GM23248 (cell line): ENCODE measurements at regions not wholly inside any gene's neighbourhood (a gene's known extent, or its start where the extent isn't known, plus 50 kb on each side); places are given as distances from the start of the nearest gene placed in this dataset.
"Not testable (repeated sequence)": the region's sequence is repeated elsewhere in the genome, so short reads cannot be mapped to it uniquely, and the experiment has no call there.

Experiments
- DNase-seq: peaks from one replicate; pipeline ENCODE4 v3.0.0-alpha.2; 2015
- H2AFZ ChIP-seq: fragments of 200-600 bp; sonication (generic); 2 replicates; pipeline ENCODE4 v1.6.1; 2016; ENCODE audit warnings: antibody characterized with exemption
- H3F3A ChIP-seq: fragments of 200-600 bp; sonication (generic); 2 replicates; pipeline ENCODE4 v1.6.1; 2016; ENCODE audit warnings: mild to moderate bottlenecking, antibody characterized with exemption, mixed run types; ENCODE audit not compliant: insufficient read depth
- H3K27ac ChIP-seq: fragments of 200-600 bp; sonication (generic); 2 replicates; pipeline ENCODE4 v1.5.1; 2016; ENCODE audit warnings: mild to moderate bottlenecking
- H3K27me3 ChIP-seq: fragments of 200-600 bp; sonication (generic); replicated peaks from 2 replicates; pipeline ENCODE4 v1.6.1; 2016; ENCODE audit warnings: mild to moderate bottlenecking; ENCODE audit not compliant: insufficient read depth
- H3K36me3 ChIP-seq: fragments of 200-600 bp; sonication (generic); 2 replicates; pipeline ENCODE4 v1.6.1; 2016; ENCODE audit warnings: low read depth, mild to moderate bottlenecking
- H3K4me1 ChIP-seq: fragments of 200-600 bp; sonication (generic); 2 replicates; pipeline ENCODE4 v1.6.1; 2016; ENCODE audit warnings: mild to moderate bottlenecking; ENCODE audit not compliant: insufficient read depth
- H3K4me2 ChIP-seq: fragments of 200-600 bp; sonication (generic); one replicate; pipeline ENCODE4 v1.6.1; 2016; ENCODE audit warnings: mild to moderate bottlenecking; ENCODE audit not compliant: unreplicated experiment
- H3K4me3 ChIP-seq: fragments of 200-600 bp; sonication (generic); 2 replicates; pipeline ENCODE4 v1.5.1; 2016; ENCODE audit warnings: mild to moderate bottlenecking
- H3K79me2 ChIP-seq: fragments of 200-600 bp; sonication (generic); 2 replicates; pipeline ENCODE4 v1.6.1; 2016; ENCODE audit warnings: mild to moderate bottlenecking; ENCODE audit not compliant: insufficient read depth
- H3K9ac ChIP-seq: fragments of 200-600 bp; sonication (generic); 2 replicates; pipeline ENCODE4 v1.6.1; 2016; ENCODE audit warnings: mild to moderate bottlenecking
- H3K9me2 ChIP-seq: fragments of 200-600 bp; sonication (generic); 2 replicates; pipeline ENCODE4 v1.6.1; 2016; ENCODE audit warnings: mixed run types, mild to moderate bottlenecking, moderate library complexity; ENCODE audit not compliant: insufficient read depth
- H3K9me3 ChIP-seq: fragments of 200-600 bp; sonication (generic); one replicate; pipeline ENCODE4 v1.6.1; 2017; ENCODE audit warnings: low read depth
- H4K20me1 ChIP-seq: fragments of 200-600 bp; sonication (generic); 2 replicates; pipeline ENCODE4 v1.6.0; 2016; ENCODE audit not compliant: insufficient read depth
- EZH2 ChIP-seq: fragments of 200-600 bp; sonication (generic); IDR thresholded peaks from 2 replicates; pipeline ENCODE4 v1.6.1; 2018; ENCODE audit warnings: antibody characterized with exemption, mild to moderate bottlenecking; ENCODE audit not compliant: insufficient read depth, poor library complexity, severe bottlenecking
- EZH2phosphoT487 ChIP-seq: fragments of 200-600 bp; sonication (generic); IDR thresholded peaks from 2 replicates; pipeline ENCODE4 v1.6.1; 2018; ENCODE audit warnings: antibody characterized with exemption, moderate library complexity, mild to moderate bottlenecking, low read depth; ENCODE audit not compliant: insufficient read depth
- WGBS, 2 experiments: methylation state at CpG; one replicate each; pipeline ENCODE4 v1.1.6; 2015 to 2017; ENCODE audit warnings: low lambda C conversion rate in 2 of 2, low coverage in 1 of 2; ENCODE audit errors: missing lambda C conversion rate in 2 of 2; 5-methylcytosine and 5-hydroxymethylcytosine counted together
- in situ Hi-C: fragments of 300-500 bp; cut with MboI; formaldehyde crosslinking; loops from 2 replicates; pipeline ENCODE4 v1.15.0; 2020

DNA sequence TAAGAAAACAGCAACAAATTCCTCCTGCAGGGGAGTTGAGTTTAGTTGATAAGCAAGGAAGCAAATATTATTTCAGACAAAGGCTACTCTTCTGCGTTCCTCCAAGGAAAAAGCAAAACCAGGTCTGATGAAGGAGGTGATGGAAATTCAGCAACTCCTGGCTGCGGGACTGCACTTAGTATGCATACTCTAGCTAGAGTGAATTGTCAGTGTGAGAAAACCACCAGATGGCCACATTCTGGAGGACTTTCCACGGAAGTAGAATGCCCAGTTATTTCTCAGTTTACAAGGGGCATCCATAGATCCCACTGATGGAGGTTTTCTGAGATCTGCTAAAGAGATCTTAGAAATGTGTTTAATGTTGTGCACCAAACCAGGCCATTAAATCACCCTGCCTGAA, 338.6 kb upstream of the PUDP start:
- 27 to 43% methylated on average over 3 of the region's 3 CpGs for WGBS, 2 experiments
- Histone ChIP-seq H3K4me1 (no peaks in the 10 kb centered on the region), H3K36me3 (no peaks in the 10 kb centered on the region), H3K9me2 (no peaks in the 10 kb centered on the region), H3K9me3 (no peaks in the 10 kb centered on the region), H3K27ac (no peak overlapping the region), H3F3A (no peaks in the 10 kb centered on the region), H3K79me2 (no peaks in the 10 kb centered on the region), H3K4me3 (no peak overlapping the region), H3K4me2 (no peak overlapping the region), H3K27me3 (no peaks in the 10 kb centered on the region), H2AFZ (no peak overlapping the region), H3K9ac (no peak overlapping the region), H4K20me1 (no peaks in the 10 kb centered on the region)
- in situ Hi-C loops = no loop called here
- TF ChIP-seq EZH2 = no peak
- TF ChIP-seq EZH2phosphoT487 = no peak
- no peak for DNase-seq

GRCh38 chrX:7485061-7485460, 337.1 kb upstream of the PUDP start:
- no peak for DNase-seq
- 6 to 40% methylated on average over 1 of the region's 1 CpG for WGBS, 2 experiments
- no peaks in the 10 kb centered on the region for H3K79me2 ChIP-seq
- no peak overlapping the region for H3K9ac ChIP-seq
- in situ Hi-C loops = no loop called here
- TF ChIP-seq EZH2 (no peak), EZH2phosphoT487 (no peak)
- H3K4me2 ChIP-seq = no peak overlapping the region
- H3K27ac ChIP-seq = no peak overlapping the region
- H3F3A ChIP-seq = no peaks in the 10 kb centered on the region
- H3K27me3 ChIP-seq = no peaks in the 10 kb centered on the region
- no peaks in the 10 kb centered on the region for H3K9me2 ChIP-seq
- no peaks in the 10 kb centered on the region for H4K20me1 ChIP-seq
- no peaks in the 10 kb centered on the region for H3K36me3 ChIP-seq
- H3K9me3 ChIP-seq = no peaks in the 10 kb centered on the region
- H3K4me3 ChIP-seq = no peak overlapping the region
- no peaks in the 10 kb centered on the region for H3K4me1 ChIP-seq
- H2AFZ ChIP-seq = no peak overlapping the region

DNA sequence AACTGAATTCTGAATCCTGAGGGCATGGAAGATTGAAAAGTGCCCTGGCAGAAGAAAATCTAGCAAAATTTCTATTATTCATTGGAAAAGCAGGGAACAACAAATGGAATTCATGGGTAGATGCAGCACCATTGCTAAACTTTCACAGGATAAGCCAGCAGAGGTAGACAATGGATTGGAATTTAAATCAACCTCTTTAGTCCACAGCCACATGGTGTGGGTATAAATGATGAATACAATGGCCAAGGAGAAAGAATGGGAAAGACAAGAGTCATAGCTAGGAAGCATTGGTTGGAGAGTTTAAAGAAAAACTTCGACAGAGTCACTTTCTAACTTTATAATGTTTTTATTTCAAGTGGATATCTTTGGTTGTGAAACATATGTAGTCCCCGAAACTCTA, 332.8 kb upstream of the PUDP start:
- 17 to 32% methylated on average over 2 of the region's 2 CpGs for WGBS, 2 experiments
- H3K4me2 ChIP-seq = no peak overlapping the region
- H4K20me1 ChIP-seq = no peaks in the 10 kb centered on the region
- H3K36me3 ChIP-seq = no peaks in the 10 kb centered on the region
- no peaks in the 10 kb centered on the region for H3K9me2 ChIP-seq
- in situ Hi-C loops = no loop called here
- H3F3A ChIP-seq = no peaks in the 10 kb centered on the region
- H3K27ac ChIP-seq = no peak overlapping the region
- no peaks in the 10 kb centered on the region for H3K9me3 ChIP-seq
- H3K79me2 ChIP-seq = no peaks in the 10 kb centered on the region
- H3K9ac ChIP-seq = no peak overlapping the region
- no peak for TF ChIP-seq EZH2
- no peak for TF ChIP-seq EZH2phosphoT487
- no peak for DNase-seq
- no peaks in the 10 kb centered on the region for H3K4me1 ChIP-seq
- no peaks in the 10 kb centered on the region for H3K27me3 ChIP-seq
- H3K4me3 ChIP-seq = no peak overlapping the region
- no peak overlapping the region for H2AFZ ChIP-seq

DNA sequence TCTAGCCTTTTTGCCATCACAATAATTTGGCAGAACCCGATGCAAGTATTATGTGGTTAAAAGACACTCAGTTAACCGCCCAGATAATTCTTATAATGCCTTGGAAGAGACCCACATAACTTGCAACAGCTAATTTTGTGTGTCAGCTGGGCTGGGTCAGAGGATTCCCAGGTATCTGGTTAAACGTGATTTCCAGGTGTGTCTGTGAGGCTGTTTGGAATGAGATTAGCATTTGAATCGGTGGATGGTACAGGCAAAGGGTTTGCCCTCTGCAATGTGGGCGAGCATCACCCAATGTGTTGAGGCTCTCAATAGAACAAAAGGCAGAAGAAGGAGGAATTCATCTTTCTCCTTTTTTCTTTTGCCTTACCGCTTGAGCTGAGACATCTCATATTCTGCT, 314.2 kb upstream of the PUDP start:
- Histone ChIP-seq H3K4me1 (no peaks in the 10 kb centered on the region), H3K9ac (no peak overlapping the region), H3K79me2 (no peaks in the 10 kb centered on the region), H3K9me2 (no peaks in the 10 kb centered on the region), H3K36me3 (no peaks in the 10 kb centered on the region), H3F3A (no peaks in the 10 kb centered on the region), H4K20me1 (no peaks in the 10 kb centered on the region), H3K27ac (no peak overlapping the region), H2AFZ (no peak overlapping the region), H3K4me3 (no peak overlapping the region), H3K4me2 (no peak overlapping the region), H3K27me3 (no peaks in the 10 kb centered on the region), H3K9me3 (no peaks in the 10 kb centered on the region)
- no peak for DNase-seq
- TF ChIP-seq EZH2phosphoT487 (no peak), EZH2 (no peak)
- WGBS, 2 experiments = 27 to 33% methylated on average over 5 to 6 of the region's 6 CpGs
- in situ Hi-C loops = no loop called here

- H3K9me2 ChIP-seq, H3K4me3 ChIP-seq, H3K9ac ChIP-seq, H3K4me1 ChIP-seq, H3F3A ChIP-seq, in situ Hi-C loops, H3K27ac ChIP-seq, H3K4me2 ChIP-seq, H3K9me3 ChIP-seq, H4K20me1 ChIP-seq, H3K36me3 ChIP-seq, H2AFZ ChIP-seq, DNase-seq, H3K27me3 ChIP-seq, H3K79me2 ChIP-seq: not testable (repeated sequence)
- WGBS, 2 experiments = 0% methylated on average over 2 of the region's 2 CpGs
Observed at GRCh38 chrX:7461051-7461450, 313.1 kb upstream of the PUDP start.
